Posterior vena cava (tissue), 2 donors: ENCODE measurements at regions not wholly inside any gene's neighbourhood (a gene's known extent, or its start where the extent isn't known, plus 50 kb on each side); places are given as distances from the start of the nearest gene placed in this dataset.

Source experiments
- DNase-seq: peaks from one replicate; pipeline ENCODE4 v3.0.0-alpha.2; 2020; ENCODE audit warnings: low spot score
- intact Hi-C, 2 donors: fragments of 100-400 bp; cut with DNase I; formaldehyde crosslinking; loops; one replicate each; pipeline versions ENCODE4 v1.14.1 to v1.14.2; 2022 to 2023
- donor health status: DM: yes; HTN: yes; CAD: no.
- donor health status: DM: yes; HTN: yes; CAD: no.

- intact Hi-C loops: no loop called here
- DNase-seq: no peak
Measured at GRCh38 chr9:82353631-82354278, 365.2 kb downstream of the SPATA31D1 start.

GRCh38 chr9:82354279-82354659, 365.7 kb downstream of the SPATA31D1 start:
- intact Hi-C loops: no loop called here
- DNase-seq: no peak

GRCh38 chr9:82356131-82356530, 367.6 kb downstream of the SPATA31D1 start:
- intact Hi-C loops: no loop called here
- no peak for DNase-seq

GRCh38 chr9:82356871-82357270, 368.3 kb downstream of the SPATA31D1 start:
- intact Hi-C loops: no loop called here
- no peak for DNase-seq

- no peak for DNase-seq
Measured at GRCh38 chr9:82363198-82363597, 374.6 kb downstream of the SPATA31D1 start.

GRCh38 chr9:82363682-82364081, 375.1 kb downstream of the SPATA31D1 start:
- intact Hi-C loops: no loop called here
- DNase-seq: no peak

More at GRCh38 chr9:82363198-82363597, 374.6 kb downstream of the SPATA31D1 start:
- intact Hi-C loops: no loop called here

- intact Hi-C loops: no loop called here
- DNase-seq: no peak
Measured at GRCh38 chr9:82367016-82367415, 378.4 kb downstream of the SPATA31D1 start.

GRCh38 chr9:82367929-82368328, 379.4 kb downstream of the SPATA31D1 start:
- intact Hi-C loops: no loop called here
- no peak for DNase-seq

- DNase-seq: no peak
- intact Hi-C loops: no loop called here
Measured at GRCh38 chr9:82369251-82369945, 380.8 kb downstream of the SPATA31D1 start.

GRCh38 chr9:82375041-82375440, 386.5 kb downstream of the SPATA31D1 start:
- no peak for DNase-seq
- intact Hi-C loops: no loop called here

- no peak for DNase-seq
- intact Hi-C loops: no loop called here
Measured at GRCh38 chr9:82376677-82377232, 388.2 kb downstream of the SPATA31D1 start.

- intact Hi-C loops: no loop called here
- DNase-seq: no peak
Measured at GRCh38 chr9:82382887-82383616, 394.5 kb downstream of the SPATA31D1 start.

- DNase-seq: no peak
- intact Hi-C loops: no loop called here
Measured at GRCh38 chr9:82385633-82386032, 397.1 kb downstream of the SPATA31D1 start.

GRCh38 chr9:82397534-82397933, 409.0 kb downstream of the SPATA31D1 start:
- intact Hi-C loops: no loop called here
- DNase-seq: no peak

- intact Hi-C loops: no loop called here
- no peak for DNase-seq
Measured at GRCh38 chr9:82404196-82404870, 415.8 kb downstream of the SPATA31D1 start.

GRCh38 chr9:82404881-82405280, 416.3 kb downstream of the SPATA31D1 start:
- intact Hi-C loops: no loop called here
- DNase-seq: no peak

GRCh38 chr9:82406456-82407085, 418.0 kb downstream of the SPATA31D1 start:
- DNase-seq: no peak
- intact Hi-C loops: no loop called here

GRCh38 chr9:82410306-82410705, 421.7 kb downstream of the SPATA31D1 start:
- no peak for DNase-seq
- intact Hi-C loops: no loop called here

GRCh38 chr9:82410866-82411265, 422.3 kb downstream of the SPATA31D1 start:
- intact Hi-C loops: no loop called here

More at GRCh38 chr9:82410866-82411265, 422.3 kb downstream of the SPATA31D1 start:
- no peak for DNase-seq
